DMS 273 treated with DMSO at 0.1 percent for 48 hours (cell line): ENCODE measurements at regions not wholly inside any gene's neighbourhood (a gene's known extent, or its start where the extent isn't known, plus 50 kb on each side); places are given as distances from the start of the nearest gene placed in this dataset.
"Not testable (repeated sequence)": the region's sequence is repeated elsewhere in the genome, so short reads cannot be mapped to it uniquely, and the experiment has no call there.

Experiments used
- DNase-seq: peaks from one replicate; lab custom pipeline; 2025; lab: John Stamatoyannopoulos, UW

- DNase-seq = no peak
These were observed 338.0 kb upstream of the KIAA1217 start for GRCh38 chr10:23870651-23871610.

GRCh38 chr10:23872290-23872689 lies 336.6 kb upstream of the KIAA1217 start:
- DNase-seq = no peak

- no peak for DNase-seq
These were observed 331.1 kb upstream of the KIAA1217 start for GRCh38 chr10:23877791-23878320.

GRCh38 chr10:23884670-23885069 lies 324.3 kb upstream of the KIAA1217 start:
- DNase-seq = no peak

GRCh38 chr10:23885853-23886252 lies 323.1 kb upstream of the KIAA1217 start:
- DNase-seq = no peak

- no peak for DNase-seq
These were observed 322.6 kb upstream of the KIAA1217 start for GRCh38 chr10:23886355-23886754.

GRCh38 chr10:23891301-23891700 lies 317.6 kb upstream of the KIAA1217 start:
- no peak for DNase-seq

GRCh38 chr10:23892296-23892695 lies 316.6 kb upstream of the KIAA1217 start:
- DNase-seq = no peak

- DNase-seq = no peak
These were observed 311.7 kb upstream of the KIAA1217 start for GRCh38 chr10:23897267-23897666.

GRCh38 chr10:23897861-23898260 lies 311.1 kb upstream of the KIAA1217 start:
- no peak for DNase-seq

- no peak for DNase-seq
These were observed 309.8 kb upstream of the KIAA1217 start for GRCh38 chr10:23899166-23899565.

GRCh38 chr10:23910291-23910690 lies 298.6 kb upstream of the KIAA1217 start:
- no peak for DNase-seq

GRCh38 chr10:23912884-23913404 lies 296.0 kb upstream of the KIAA1217 start:
- no peak for DNase-seq

GRCh38 chr10:23914641-23915040 lies 294.3 kb upstream of the KIAA1217 start:
- DNase-seq = no peak

GRCh38 chr10:23917251-23917840 lies 291.6 kb upstream of the KIAA1217 start:
- peak; percentile 46 for DNase-seq

GRCh38 chr10:23918090-23918723 lies 290.7 kb upstream of the KIAA1217 start:
- DNase-seq = peak; percentile 8

- DNase-seq = peak; percentile 1
These were observed 290.1 kb upstream of the KIAA1217 start for GRCh38 chr10:23918839-23919238.

- peak; percentile 0 for DNase-seq
These were observed 281.2 kb upstream of the KIAA1217 start for GRCh38 chr10:23927576-23928325.

- not testable (repeated sequence) for DNase-seq
These were observed 274.9 kb upstream of the KIAA1217 start for GRCh38 chr10:23934023-23934422.

GRCh38 chr10:23945845-23946244 lies 263.1 kb upstream of the KIAA1217 start:
- DNase-seq = no peak

- DNase-seq = no peak
These were observed 257.1 kb upstream of the KIAA1217 start for GRCh38 chr10:23951841-23952240.
